HL-60 (cell line): ENCODE measurements at regions not wholly inside any gene's neighbourhood (a gene's known extent, or its start where the extent isn't known, plus 50 kb on each side); places are given as distances from the start of the nearest gene placed in this dataset.

ENCODE experiments used
- DNase-seq, 2 experiments: peaks; one replicate each; pipeline ENCODE4 v3.0.0-alpha.2; 2010 to 2020; ENCODE audit warnings: low read depth in 1 of 2, low spot score in 1 of 2
- H3K27ac ChIP-seq: fragments of 250-450 bp; sonication (Bioruptor Pico); replicated peaks from 2 replicates; pipeline ENCODE4 v1.5.1; 2020; ENCODE audit warnings: mild to moderate bottlenecking, moderate library complexity
- H3K27me3 ChIP-seq: fragments of 250-450 bp; sonication (Bioruptor Pico); 2 replicates; pipeline ENCODE4 v1.5.1; 2021; ENCODE audit warnings: mild to moderate bottlenecking, moderate library complexity; ENCODE audit not compliant: insufficient read depth, poor library complexity, severe bottlenecking
- H3K4me3 ChIP-seq: replicated peaks from 2 replicates; pipeline ENCODE4 v1.5.1; 2011; ENCODE audit warnings: mild to moderate bottlenecking, control low read depth, low read length; ENCODE audit not compliant: insufficient read depth
- GABPA ChIP-seq: IDR thresholded peaks from 2 replicates; pipeline ENCODE4 v1.6.1; 2012; ENCODE audit warnings: low read depth
- POLR2AphosphoS5 ChIP-seq: IDR thresholded peaks from 2 replicates; pipeline ENCODE4 v1.6.1; 2012; ENCODE audit warnings: low read depth
- SPI1 ChIP-seq: IDR thresholded peaks from 2 replicates; pipeline ENCODE4 v1.6.1; 2012; ENCODE audit warnings: low read depth, mild to moderate bottlenecking, borderline replicate concordance
- TF ChIP-seq, protein P1 (sequence below): IDR thresholded peaks from one replicate; pipeline ENCODE4 v1.5.1; 2011; ENCODE audit warnings: low read length, control low read depth, inconsistent platforms; ENCODE audit not compliant: insufficient read depth
- TF ChIP-seq, protein P2 (sequence below): IDR thresholded peaks from 2 replicates; pipeline ENCODE4 v1.6.1; 2012; ENCODE audit warnings: low read depth; ENCODE audit not compliant: insufficient replicate concordance

DNA sequence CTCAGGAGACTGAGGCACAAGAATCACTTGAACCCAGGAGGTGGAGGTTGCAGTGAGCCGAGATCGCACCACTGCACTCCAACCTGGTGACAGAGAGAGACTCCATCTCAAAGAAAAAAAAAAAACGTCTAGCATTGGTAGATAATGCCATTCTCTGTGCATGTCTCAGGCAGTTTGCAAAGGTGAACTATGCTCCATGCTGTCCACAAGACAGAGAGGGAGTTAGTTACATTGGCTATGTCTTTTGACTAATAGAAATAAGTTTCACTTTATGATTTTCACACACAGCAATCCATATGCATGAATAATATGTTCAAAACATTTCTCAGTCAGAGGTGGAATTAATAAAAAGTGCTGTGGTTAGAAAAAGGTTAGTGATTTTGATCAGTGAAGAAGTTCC lies 591.4 kb downstream of the ETS1 start:
- Histone ChIP-seq H3K4me3 (no peak overlapping the region), H3K27ac (no peak overlapping the region), H3K27me3 (no peaks in the 10 kb centered on the region)
- no peak for DNase-seq
- TF ChIP-seq POLR2AphosphoS5 (no peak), SPI1 (no peak), GABPA (no peak)
- TF ChIP-seq, protein P1, sequence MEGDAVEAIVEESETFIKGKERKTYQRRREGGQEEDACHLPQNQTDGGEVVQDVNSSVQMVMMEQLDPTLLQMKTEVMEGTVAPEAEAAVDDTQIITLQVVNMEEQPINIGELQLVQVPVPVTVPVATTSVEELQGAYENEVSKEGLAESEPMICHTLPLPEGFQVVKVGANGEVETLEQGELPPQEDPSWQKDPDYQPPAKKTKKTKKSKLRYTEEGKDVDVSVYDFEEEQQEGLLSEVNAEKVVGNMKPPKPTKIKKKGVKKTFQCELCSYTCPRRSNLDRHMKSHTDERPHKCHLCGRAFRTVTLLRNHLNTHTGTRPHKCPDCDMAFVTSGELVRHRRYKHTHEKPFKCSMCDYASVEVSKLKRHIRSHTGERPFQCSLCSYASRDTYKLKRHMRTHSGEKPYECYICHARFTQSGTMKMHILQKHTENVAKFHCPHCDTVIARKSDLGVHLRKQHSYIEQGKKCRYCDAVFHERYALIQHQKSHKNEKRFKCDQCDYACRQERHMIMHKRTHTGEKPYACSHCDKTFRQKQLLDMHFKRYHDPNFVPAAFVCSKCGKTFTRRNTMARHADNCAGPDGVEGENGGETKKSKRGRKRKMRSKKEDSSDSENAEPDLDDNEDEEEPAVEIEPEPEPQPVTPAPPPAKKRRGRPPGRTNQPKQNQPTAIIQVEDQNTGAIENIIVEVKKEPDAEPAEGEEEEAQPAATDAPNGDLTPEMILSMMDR, result no peak
- TF ChIP-seq, protein P2, sequence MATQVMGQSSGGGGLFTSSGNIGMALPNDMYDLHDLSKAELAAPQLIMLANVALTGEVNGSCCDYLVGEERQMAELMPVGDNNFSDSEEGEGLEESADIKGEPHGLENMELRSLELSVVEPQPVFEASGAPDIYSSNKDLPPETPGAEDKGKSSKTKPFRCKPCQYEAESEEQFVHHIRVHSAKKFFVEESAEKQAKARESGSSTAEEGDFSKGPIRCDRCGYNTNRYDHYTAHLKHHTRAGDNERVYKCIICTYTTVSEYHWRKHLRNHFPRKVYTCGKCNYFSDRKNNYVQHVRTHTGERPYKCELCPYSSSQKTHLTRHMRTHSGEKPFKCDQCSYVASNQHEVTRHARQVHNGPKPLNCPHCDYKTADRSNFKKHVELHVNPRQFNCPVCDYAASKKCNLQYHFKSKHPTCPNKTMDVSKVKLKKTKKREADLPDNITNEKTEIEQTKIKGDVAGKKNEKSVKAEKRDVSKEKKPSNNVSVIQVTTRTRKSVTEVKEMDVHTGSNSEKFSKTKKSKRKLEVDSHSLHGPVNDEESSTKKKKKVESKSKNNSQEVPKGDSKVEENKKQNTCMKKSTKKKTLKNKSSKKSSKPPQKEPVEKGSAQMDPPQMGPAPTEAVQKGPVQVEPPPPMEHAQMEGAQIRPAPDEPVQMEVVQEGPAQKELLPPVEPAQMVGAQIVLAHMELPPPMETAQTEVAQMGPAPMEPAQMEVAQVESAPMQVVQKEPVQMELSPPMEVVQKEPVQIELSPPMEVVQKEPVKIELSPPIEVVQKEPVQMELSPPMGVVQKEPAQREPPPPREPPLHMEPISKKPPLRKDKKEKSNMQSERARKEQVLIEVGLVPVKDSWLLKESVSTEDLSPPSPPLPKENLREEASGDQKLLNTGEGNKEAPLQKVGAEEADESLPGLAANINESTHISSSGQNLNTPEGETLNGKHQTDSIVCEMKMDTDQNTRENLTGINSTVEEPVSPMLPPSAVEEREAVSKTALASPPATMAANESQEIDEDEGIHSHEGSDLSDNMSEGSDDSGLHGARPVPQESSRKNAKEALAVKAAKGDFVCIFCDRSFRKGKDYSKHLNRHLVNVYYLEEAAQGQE, result no peak

DNA sequence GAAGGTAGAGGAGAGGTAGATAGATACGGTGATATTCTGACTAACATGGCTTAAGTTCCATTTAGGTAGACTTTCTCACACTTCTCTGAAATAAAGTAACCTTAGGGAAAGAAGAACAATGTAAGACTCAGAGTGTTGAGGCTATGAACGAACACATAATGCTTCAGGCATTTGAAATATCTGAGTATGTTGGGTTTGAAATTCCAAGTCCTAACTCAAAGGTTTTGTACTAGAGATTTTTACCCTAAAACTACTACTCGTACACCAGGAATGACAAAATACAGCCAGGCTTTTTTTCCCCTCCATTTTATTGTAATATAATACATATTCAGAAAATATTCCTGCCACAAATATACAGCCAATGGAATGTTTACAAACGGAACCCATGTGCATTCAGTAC lies 592.6 kb downstream of the ETS1 start:
- no peak for DNase-seq
- H3K27ac ChIP-seq, result no peak overlapping the region
- TF ChIP-seq SPI1 (no peak), POLR2AphosphoS5 (no peak), GABPA (no peak)
- TF ChIP-seq, protein P1, result no peak
- TF ChIP-seq, protein P2, result no peak
- H3K27me3 ChIP-seq, result no peaks in the 10 kb centered on the region
- no peak overlapping the region for H3K4me3 ChIP-seq

DNA sequence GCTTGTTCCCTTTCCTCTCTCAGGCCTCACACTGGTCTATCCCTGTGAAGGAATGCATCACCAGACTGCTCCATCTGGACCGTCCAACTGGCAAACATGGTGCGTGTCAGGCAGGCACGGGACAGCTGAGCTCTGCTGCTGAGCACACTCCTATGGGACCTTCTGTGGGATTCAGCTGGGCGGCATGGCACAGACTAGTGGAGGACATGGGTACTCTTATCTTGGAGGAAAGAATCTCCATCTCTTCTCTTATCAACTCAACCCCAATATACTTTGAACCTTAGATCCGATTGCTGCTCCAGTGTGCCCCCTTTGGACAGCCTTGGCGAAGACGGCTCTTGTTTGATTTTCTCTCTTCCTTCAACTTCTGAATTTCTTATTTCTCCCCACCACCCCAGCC lies 593.6 kb downstream of the ETS1 start:
- Histone ChIP-seq H3K4me3 (no peak overlapping the region), H3K27ac (no peak overlapping the region), H3K27me3 (no peaks in the 10 kb centered on the region)
- DNase-seq, result no peak
- no peak for TF ChIP-seq SPI1
- TF ChIP-seq POLR2AphosphoS5, result no peak
- TF ChIP-seq, protein P1, result no peak
- TF ChIP-seq, protein P2, result no peak
- TF ChIP-seq GABPA, result no peak
